SU-DHL-6 (cell line): ENCODE measurements at regions not wholly inside any gene's neighbourhood (a gene's known extent, or its start where the extent isn't known, plus 50 kb on each side); places are given as distances from the start of the nearest gene placed in this dataset.

Experiments used
- H2AFZ ChIP-seq: fragments of 200-600 bp; sonication (generic); 2 replicates; pipeline ENCODE4 v1.6.1; 2014; ENCODE audit warnings: low read depth, mild to moderate bottlenecking, moderate library complexity, mixed read lengths, antibody characterized with exemption, low read length; ENCODE audit not compliant: severe bottlenecking
- H3F3A ChIP-seq: fragments of 200-600 bp; shearing (Covaris generic); 2 replicates; pipeline ENCODE4 v1.6.0; 2016; ENCODE audit warnings: antibody characterized with exemption, mild to moderate bottlenecking; ENCODE audit not compliant: insufficient read depth
- H3K27ac ChIP-seq: fragments of 200-600 bp; sonication (generic); 2 replicates; pipeline ENCODE4 v1.5.1; 2016; ENCODE audit warnings: low read depth, mild to moderate bottlenecking, low read length, moderate library complexity, mixed read lengths
- H3K27me3 ChIP-seq: fragments of 200-600 bp; sonication (generic), shearing (Covaris generic); 2 replicates; pipeline ENCODE4 v1.6.0; 2014; ENCODE audit warnings: mild to moderate bottlenecking, low read length
- H3K36me3 ChIP-seq: fragments of 200-600 bp; sonication (generic); 2 replicates; pipeline ENCODE4 v1.6.1; 2014; ENCODE audit warnings: mild to moderate bottlenecking, low read length, mixed read lengths
- H3K4me2 ChIP-seq: fragments of 300-600, 200-600 bp; shearing (Covaris generic), sonication (generic); 2 replicates; pipeline ENCODE4 v1.6.0; 2014; ENCODE audit warnings: low read length, low read depth, mild to moderate bottlenecking; ENCODE audit not compliant: poor library complexity, severe bottlenecking
- H3K4me3 ChIP-seq: fragments of 200-600 bp; sonication (generic); 2 replicates; pipeline ENCODE4 v1.5.1; 2014; ENCODE audit warnings: antibody characterized with exemption, low read length, mild to moderate bottlenecking, mixed read lengths; ENCODE audit not compliant: insufficient read depth, poor library complexity, severe bottlenecking
- H3K79me2 ChIP-seq: fragments of 200-600 bp; sonication (generic); 2 replicates; pipeline ENCODE4 v1.6.1; 2014; ENCODE audit warnings: mild to moderate bottlenecking, low read length, moderate library complexity; ENCODE audit not compliant: insufficient read depth
- H3K9ac ChIP-seq: fragments of 200-600 bp; sonication (generic); 2 replicates; pipeline ENCODE4 v1.7.0; 2014; ENCODE audit warnings: mild to moderate bottlenecking, low read length
- H3K9me2 ChIP-seq: fragments of 200-600 bp; sonication (generic); replicated peaks from 2 replicates; pipeline ENCODE4 v1.6.1; 2014; ENCODE audit warnings: low read length; ENCODE audit not compliant: insufficient read depth
- H3K9me3 ChIP-seq: fragments of 200-600 bp; sonication (generic); 2 replicates; pipeline ENCODE4 v1.6.1; 2014; ENCODE audit warnings: low read length, mixed read lengths; ENCODE audit not compliant: insufficient read depth
- H4K20me1 ChIP-seq: fragments of 200-600 bp; sonication (generic); 2 replicates; pipeline ENCODE4 v1.6.1; 2014; ENCODE audit warnings: low read depth, mild to moderate bottlenecking, antibody characterized with exemption, low read length, moderate library complexity, mixed read lengths
- CTCF ChIP-seq: fragments of 200-600 bp; sonication (generic); IDR thresholded peaks from one replicate; pipeline ENCODE4 v1.5.1; 2017; ENCODE audit warnings: antibody characterized with exemption, mild to moderate bottlenecking, low read length, moderate library complexity; ENCODE audit not compliant: insufficient read depth, poor library complexity, severe bottlenecking
- EZH2phosphoT487 ChIP-seq: fragments of 200-600 bp; sonication (generic), shearing (Covaris generic); conservative IDR thresholded peaks from 2 replicates; pipeline ENCODE4 v1.6.1; 2018; ENCODE audit warnings: mild to moderate bottlenecking, antibody characterized with exemption, low read length, moderate library complexity, mixed read lengths

- Histone ChIP-seq H3K27me3 (no peaks in the 10 kb centered on the region), H3K9ac (no peak overlapping the region), H3K4me2 (no peak overlapping the region), H3K9me2 (no peaks in the 10 kb centered on the region), H3K27ac (no peak overlapping the region), H3K4me3 (no peak overlapping the region), H3K36me3 (no peaks in the 10 kb centered on the region), H3K9me3 (no peaks in the 10 kb centered on the region), H3K79me2 (no peaks in the 10 kb centered on the region), H3F3A (no peaks in the 10 kb centered on the region), H2AFZ (no peak overlapping the region), H4K20me1 (no peaks in the 10 kb centered on the region)
- no peak for TF ChIP-seq CTCF
- TF ChIP-seq EZH2phosphoT487 = no peak
Measured at GRCh38 chr3:153252963-153253362, 90.9 kb downstream of the RAP2B start.

GRCh38 chr3:153254361-153254760, 92.3 kb downstream of the RAP2B start:
- no peaks in the 10 kb centered on the region for H3K9me2 ChIP-seq
- no peak overlapping the region for H3K4me2 ChIP-seq
- H3K36me3 ChIP-seq = no peaks in the 10 kb centered on the region
- no peak overlapping the region for H3K9ac ChIP-seq
- H2AFZ ChIP-seq = no peak overlapping the region
- H3K4me3 ChIP-seq = no peak overlapping the region
- no peak overlapping the region for H3K27ac ChIP-seq
- H3K27me3 ChIP-seq = no peaks in the 10 kb centered on the region
- no peaks in the 10 kb centered on the region for H3F3A ChIP-seq
- no peaks in the 10 kb centered on the region for H3K9me3 ChIP-seq
- H4K20me1 ChIP-seq = no peaks in the 10 kb centered on the region
- no peak for TF ChIP-seq EZH2phosphoT487
- no peak for TF ChIP-seq CTCF
- H3K79me2 ChIP-seq = no peaks in the 10 kb centered on the region

- Histone ChIP-seq H3F3A (no peaks in the 10 kb centered on the region), H3K36me3 (no peaks in the 10 kb centered on the region), H3K27me3 (no peaks in the 10 kb centered on the region), H3K9ac (no peak overlapping the region), H3K79me2 (no peaks in the 10 kb centered on the region), H4K20me1 (no peaks in the 10 kb centered on the region), H3K4me2 (no peak overlapping the region), H3K9me3 (no peaks in the 10 kb centered on the region), H3K9me2 (no peaks in the 10 kb centered on the region), H3K27ac (no peak overlapping the region), H2AFZ (no peak overlapping the region), H3K4me3 (no peak overlapping the region)
- TF ChIP-seq EZH2phosphoT487 (no peak), CTCF (no peak)
Measured at GRCh38 chr3:153257673-153258351, 95.8 kb downstream of the RAP2B start.
